ENCODE measurements at regions not wholly inside any gene's neighbourhood (a gene's known extent, or its start where the extent isn't known, plus 50 kb on each side); places are given as distances from the start of the nearest gene placed in this dataset.

DNA sequence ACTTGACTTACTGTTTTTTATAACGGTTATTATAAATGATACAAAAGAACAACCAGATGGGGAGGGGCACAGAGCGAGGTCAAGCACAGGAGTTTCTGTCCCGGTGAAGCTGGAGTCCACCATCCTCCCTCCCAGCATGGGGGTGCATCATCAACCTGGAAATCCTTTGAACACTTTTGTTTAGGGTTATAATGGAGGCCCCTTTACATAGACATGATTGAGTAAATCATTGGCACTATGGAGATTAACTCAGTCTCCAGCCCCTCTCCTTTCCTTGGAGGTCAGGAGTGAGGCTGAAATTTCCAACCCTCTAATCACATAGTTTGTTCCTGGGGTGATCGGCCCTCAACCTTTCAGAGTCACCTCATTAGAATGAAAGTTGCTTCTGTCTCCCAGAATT, 71.8 kb upstream of the ANKEF1 start:
- TF ChIP-seq, protein P1, sequence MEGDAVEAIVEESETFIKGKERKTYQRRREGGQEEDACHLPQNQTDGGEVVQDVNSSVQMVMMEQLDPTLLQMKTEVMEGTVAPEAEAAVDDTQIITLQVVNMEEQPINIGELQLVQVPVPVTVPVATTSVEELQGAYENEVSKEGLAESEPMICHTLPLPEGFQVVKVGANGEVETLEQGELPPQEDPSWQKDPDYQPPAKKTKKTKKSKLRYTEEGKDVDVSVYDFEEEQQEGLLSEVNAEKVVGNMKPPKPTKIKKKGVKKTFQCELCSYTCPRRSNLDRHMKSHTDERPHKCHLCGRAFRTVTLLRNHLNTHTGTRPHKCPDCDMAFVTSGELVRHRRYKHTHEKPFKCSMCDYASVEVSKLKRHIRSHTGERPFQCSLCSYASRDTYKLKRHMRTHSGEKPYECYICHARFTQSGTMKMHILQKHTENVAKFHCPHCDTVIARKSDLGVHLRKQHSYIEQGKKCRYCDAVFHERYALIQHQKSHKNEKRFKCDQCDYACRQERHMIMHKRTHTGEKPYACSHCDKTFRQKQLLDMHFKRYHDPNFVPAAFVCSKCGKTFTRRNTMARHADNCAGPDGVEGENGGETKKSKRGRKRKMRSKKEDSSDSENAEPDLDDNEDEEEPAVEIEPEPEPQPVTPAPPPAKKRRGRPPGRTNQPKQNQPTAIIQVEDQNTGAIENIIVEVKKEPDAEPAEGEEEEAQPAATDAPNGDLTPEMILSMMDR (IDR thresholded peaks at IDR 0.05), result no peak
- TF ChIP-seq, protein P2, sequence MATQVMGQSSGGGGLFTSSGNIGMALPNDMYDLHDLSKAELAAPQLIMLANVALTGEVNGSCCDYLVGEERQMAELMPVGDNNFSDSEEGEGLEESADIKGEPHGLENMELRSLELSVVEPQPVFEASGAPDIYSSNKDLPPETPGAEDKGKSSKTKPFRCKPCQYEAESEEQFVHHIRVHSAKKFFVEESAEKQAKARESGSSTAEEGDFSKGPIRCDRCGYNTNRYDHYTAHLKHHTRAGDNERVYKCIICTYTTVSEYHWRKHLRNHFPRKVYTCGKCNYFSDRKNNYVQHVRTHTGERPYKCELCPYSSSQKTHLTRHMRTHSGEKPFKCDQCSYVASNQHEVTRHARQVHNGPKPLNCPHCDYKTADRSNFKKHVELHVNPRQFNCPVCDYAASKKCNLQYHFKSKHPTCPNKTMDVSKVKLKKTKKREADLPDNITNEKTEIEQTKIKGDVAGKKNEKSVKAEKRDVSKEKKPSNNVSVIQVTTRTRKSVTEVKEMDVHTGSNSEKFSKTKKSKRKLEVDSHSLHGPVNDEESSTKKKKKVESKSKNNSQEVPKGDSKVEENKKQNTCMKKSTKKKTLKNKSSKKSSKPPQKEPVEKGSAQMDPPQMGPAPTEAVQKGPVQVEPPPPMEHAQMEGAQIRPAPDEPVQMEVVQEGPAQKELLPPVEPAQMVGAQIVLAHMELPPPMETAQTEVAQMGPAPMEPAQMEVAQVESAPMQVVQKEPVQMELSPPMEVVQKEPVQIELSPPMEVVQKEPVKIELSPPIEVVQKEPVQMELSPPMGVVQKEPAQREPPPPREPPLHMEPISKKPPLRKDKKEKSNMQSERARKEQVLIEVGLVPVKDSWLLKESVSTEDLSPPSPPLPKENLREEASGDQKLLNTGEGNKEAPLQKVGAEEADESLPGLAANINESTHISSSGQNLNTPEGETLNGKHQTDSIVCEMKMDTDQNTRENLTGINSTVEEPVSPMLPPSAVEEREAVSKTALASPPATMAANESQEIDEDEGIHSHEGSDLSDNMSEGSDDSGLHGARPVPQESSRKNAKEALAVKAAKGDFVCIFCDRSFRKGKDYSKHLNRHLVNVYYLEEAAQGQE (IDR thresholded peaks at IDR 0.05; ENCODE audit: insufficient read depth in 1 of 2, low read depth in 2 of 2, low read length in 1 of 2), result no peak
- TF ChIP-seq POLR2AphosphoS5 (IDR thresholded peaks at IDR 0.05; ENCODE audit: low read depth, low read length) (no peak), SIN3A (IDR thresholded peaks at IDR 0.05; ENCODE audit: borderline replicate concordance, insufficient read depth, low read depth, low read length) (no peak)
